ENCODE measurements at regions not wholly inside any gene's neighbourhood (a gene's known extent, or its start where the extent isn't known, plus 50 kb on each side); places are given as distances from the start of the nearest gene placed in this dataset.

DNA sequence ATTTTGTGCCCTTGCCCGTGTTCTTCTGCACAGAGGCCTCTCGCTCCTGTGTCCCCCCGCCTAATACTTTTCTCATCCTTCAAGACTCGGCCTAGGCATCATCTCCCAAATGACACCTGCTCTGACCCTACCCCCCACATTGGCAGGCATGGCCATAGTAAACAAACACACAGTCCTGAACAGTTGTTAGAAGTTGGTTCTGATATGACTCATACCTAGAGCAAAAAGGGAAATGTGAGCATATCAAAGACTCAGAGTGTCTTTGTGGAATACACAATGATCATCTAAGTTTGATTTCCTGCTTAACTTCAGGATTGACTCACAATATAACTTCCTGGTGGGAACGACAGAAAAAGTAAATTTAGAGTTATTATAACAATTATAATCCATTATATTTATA is 120.5 kb downstream of the POLR2M start:
- in situ Hi-C loops (cut with MboI; ENCODE audit: low sequenced_read_pairs in 4 of 4): no loop called here

DNA sequence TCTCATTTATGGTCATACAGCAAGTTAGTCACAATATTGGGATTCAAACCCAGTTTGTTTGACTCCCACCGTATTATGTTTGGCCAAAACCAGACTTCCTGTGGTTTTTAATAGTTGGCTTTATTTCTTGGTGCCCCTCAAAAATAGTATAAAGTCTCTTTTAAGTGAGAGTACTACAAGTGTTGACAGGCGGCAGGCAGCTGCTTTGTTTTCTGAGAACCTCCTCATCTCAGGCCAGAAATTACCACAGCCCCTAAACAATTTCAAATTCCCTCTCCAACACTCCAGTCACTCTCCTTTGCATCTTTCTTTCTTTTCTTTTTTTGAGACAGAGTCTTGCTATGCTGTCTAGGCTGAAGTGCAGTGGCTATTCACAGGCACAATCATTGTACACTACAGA is 121.5 kb downstream of the POLR2M start:
- DNase-seq (no peak), ATAC-seq (no peak)
- H3K27ac ChIP-seq: no peak overlapping the region
- no peaks in the 10 kb centered on the region for H3K9me3 ChIP-seq
- H3K36me3 ChIP-seq: no peaks in the 10 kb centered on the region
- intact Hi-C loops (cut with DNase I; ENCODE audit: low total_unique reads) (no loop called here), in situ Hi-C loops (cut with MboI; ENCODE audit: low sequenced_read_pairs in 4 of 4) (no loop called here)
- no peak overlapping the region for H3K4me3 ChIP-seq
- TF ChIP-seq POLR2A (IDR thresholded peaks at IDR 0.05) (no peak), CTCF (IDR thresholded peaks at IDR 0.05 in 4 of 5, conservative IDR thresholded peaks at IDR 0.05 in 1 of 5) (no peak)
- no peaks in the 10 kb centered on the region for H3K27me3 ChIP-seq
- no peaks in the 10 kb centered on the region for H3K4me1 ChIP-seq

More for the DNA sequence above, 120.5 kb downstream of the POLR2M start:
- Histone ChIP-seq H3K27ac (no peak overlapping the region), H3K27me3 (no peaks in the 10 kb centered on the region), H3K4me1 (no peaks in the 10 kb centered on the region), H3K36me3 (no peaks in the 10 kb centered on the region), H3K9me3 (no peaks in the 10 kb centered on the region), H3K4me3 (no peak overlapping the region)
- intact Hi-C loops (cut with DNase I; ENCODE audit: low total_unique reads): no loop called here
- ATAC-seq: no peak
- no peak for DNase-seq
- TF ChIP-seq CTCF (IDR thresholded peaks at IDR 0.05 in 4 of 5, conservative IDR thresholded peaks at IDR 0.05 in 1 of 5) (no peak), POLR2A (IDR thresholded peaks at IDR 0.05) (no peak)

DNA sequence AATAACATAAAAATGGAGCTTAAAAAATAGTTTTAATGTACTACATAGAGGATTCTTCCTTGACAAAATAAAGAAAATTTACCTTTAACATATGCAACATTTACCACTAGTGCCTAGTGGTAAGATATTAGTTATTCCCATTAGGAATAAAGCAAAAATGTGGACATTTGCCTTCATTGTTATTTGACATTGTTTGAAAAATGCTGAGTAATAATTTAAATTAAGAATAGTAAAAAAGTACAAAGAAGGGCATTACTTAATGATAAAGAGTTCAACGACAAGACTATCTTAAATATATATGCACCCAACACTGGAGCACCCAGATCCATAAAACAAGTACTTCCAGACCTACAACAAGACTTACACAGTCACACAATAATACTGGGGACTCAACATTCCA is 125.7 kb downstream of the POLR2M start:
- H3K27ac ChIP-seq: no peak overlapping the region
- no peak overlapping the region for H3K4me3 ChIP-seq
- TF ChIP-seq POLR2A (IDR thresholded peaks at IDR 0.05) (no peak), CTCF (IDR thresholded peaks at IDR 0.05 in 4 of 5, conservative IDR thresholded peaks at IDR 0.05 in 1 of 5) (no peak)
- intact Hi-C loops (cut with DNase I; ENCODE audit: low total_unique reads): no loop called here
- ATAC-seq (no peak), DNase-seq (no peak)
- no peaks in the 10 kb centered on the region for H3K4me1 ChIP-seq
- no peaks in the 10 kb centered on the region for H3K9me3 ChIP-seq
- H3K36me3 ChIP-seq: no peaks in the 10 kb centered on the region
- H3K27me3 ChIP-seq: peaks cover 0 to 3% (median 0%) of the 10 kb centered on the region in 3 donors
- in situ Hi-C loops (cut with MboI; ENCODE audit: low sequenced_read_pairs in 4 of 4): no loop called here

- H3K4me3 ChIP-seq: no peak overlapping the region
Observed at GRCh38 chr15:57835119-57835518, 128.6 kb downstream of the POLR2M start.

More at GRCh38 chr15:57835119-57835518, 128.6 kb downstream of the POLR2M start:
- in situ Hi-C loops (cut with MboI; ENCODE audit: low sequenced_read_pairs in 4 of 4) (no loop called here), intact Hi-C loops (cut with DNase I; ENCODE audit: low total_unique reads) (no loop called here)
- Histone ChIP-seq H3K9me3 (no peaks in the 10 kb centered on the region), H3K27me3 (peaks cover 0 to 3% (median 0%) of the 10 kb centered on the region in 3 donors), H3K4me1 (no peaks in the 10 kb centered on the region), H3K36me3 (no peaks in the 10 kb centered on the region), H3K27ac (no peak overlapping the region)
- no peak for DNase-seq
- no peak for TF ChIP-seq POLR2A (IDR thresholded peaks at IDR 0.05)
- no peak for TF ChIP-seq CTCF (IDR thresholded peaks at IDR 0.05 in 4 of 5, conservative IDR thresholded peaks at IDR 0.05 in 1 of 5)
- no peak for ATAC-seq

Data from gastrocnemius medialis (tissue), 4 donors.